WTC11 (cell line): ENCODE measurements at regions not wholly inside any gene's neighbourhood (a gene's known extent, or its start where the extent isn't known, plus 50 kb on each side); places are given as distances from the start of the nearest gene placed in this dataset.

Source experiments
- ATAC-seq: fragments of 200-7000 bp; cut with Tn5 transposase; 2 replicates; pipeline ENCODE4 v1.10.0; 2021; ENCODE audit warnings: mild to moderate bottlenecking, moderate library complexity
- CTCF ChIA-PET: fragments of 300-600 bp; sonication (Branson Sonifier 250); formaldehyde crosslinking; loops from one replicate; lab custom pipeline; 2021; ENCODE audit warnings: antibody characterized with exemption; lab: Charles Lee
- POLR2A ChIA-PET: fragments of 350-600 bp; sonication (Branson Sonifier 250); formaldehyde crosslinking; loops from one replicate; lab custom pipeline; 2021; ENCODE audit warnings: antibody characterized with exemption; lab: Charles Lee
- DNase-seq: peaks from one replicate; pipeline ENCODE4 v3.0.0; 2021; ENCODE audit warnings: low spot score
- H3K27ac Mint-ChIP-seq: 2 replicates; pipeline ENCODE4 v1.8.0; 2021; ENCODE audit warnings: mixed read lengths
- H3K27me3 Mint-ChIP-seq: 2 replicates; pipeline ENCODE4 v1.8.0; 2021; ENCODE audit warnings: low read depth, mild to moderate bottlenecking, moderate library complexity, mixed read lengths
- H3K36me3 Mint-ChIP-seq: 2 replicates; pipeline ENCODE4 v1.8.0; 2021; ENCODE audit warnings: mixed read lengths
- H3K4me1 Mint-ChIP-seq: 2 replicates; pipeline ENCODE4 v1.8.0; 2022; ENCODE audit warnings: mixed read lengths
- H3K4me3 Mint-ChIP-seq: 2 replicates; pipeline ENCODE4 v1.8.0; 2021; ENCODE audit warnings: mild to moderate bottlenecking, moderate library complexity, mixed read lengths
- H3K9me3 Mint-ChIP-seq: 2 replicates; pipeline ENCODE4 v1.8.0; 2021; ENCODE audit warnings: mixed read lengths
- ELF4 ChIP-seq: sonication (generic); formaldehyde crosslinking; IDR thresholded peaks from 2 replicates; pipeline ENCODE4 v1.8.1; 2022; ENCODE audit warnings: low read depth, mild to moderate bottlenecking, moderate library complexity, missing genetic modification reagents
- ERG ChIP-seq: fragments of 250-450 bp; sonication (Bioruptor Pico); IDR thresholded peaks from 2 replicates; pipeline ENCODE4 v1.8.0; 2021; ENCODE audit warnings: mild to moderate bottlenecking
- ESRRA ChIP-seq: sonication (generic); formaldehyde crosslinking; IDR thresholded peaks from 2 replicates; pipeline ENCODE4 v1.8.1; 2022; ENCODE audit warnings: mild to moderate bottlenecking, missing genetic modification reagents, borderline replicate concordance
- FOXP1 ChIP-seq: sonication (generic); formaldehyde crosslinking; IDR thresholded peaks from 2 replicates; pipeline ENCODE4 v1.8.0; 2022; ENCODE audit warnings: missing genetic modification reagents, mild to moderate bottlenecking, moderate library complexity, borderline replicate concordance
- GTF2I ChIP-seq: fragments of 250-450 bp; sonication (Bioruptor Pico); conservative IDR thresholded peaks from 2 replicates; pipeline ENCODE4 v1.4.0; 2021; ENCODE audit warnings: mild to moderate bottlenecking
- HMGA2 ChIP-seq: fragments of 250-450 bp; sonication (Bioruptor Pico); IDR thresholded peaks from 2 replicates; pipeline ENCODE4 v1.4.0; 2021; ENCODE audit warnings: mild to moderate bottlenecking, moderate library complexity
- JAZF1 ChIP-seq: fragments of 250-450 bp; sonication (Bioruptor Pico); IDR thresholded peaks from 2 replicates; pipeline ENCODE4 v1.9.0; 2021; ENCODE audit warnings: moderate library complexity, mild to moderate bottlenecking, inconsistent platforms
- OVOL2 ChIP-seq: fragments of 250-450 bp; sonication (Bioruptor Pico); IDR thresholded peaks from 2 replicates; pipeline ENCODE4 v1.9.0; 2021; ENCODE audit warnings: mild to moderate bottlenecking, borderline replicate concordance
- PRRX2 ChIP-seq: fragments of 250-450 bp; sonication (Bioruptor Pico); IDR thresholded peaks from 2 replicates; pipeline ENCODE4 v1.8.0; 2021; ENCODE audit warnings: mild to moderate bottlenecking
- SOX15 ChIP-seq: fragments of 250-450 bp; sonication (Bioruptor Pico); IDR thresholded peaks from 2 replicates; pipeline ENCODE4 v1.9.0; 2021; ENCODE audit warnings: mild to moderate bottlenecking
- TCF7 ChIP-seq: sonication (generic); formaldehyde crosslinking; IDR thresholded peaks from 2 replicates; pipeline ENCODE4 v1.8.0; 2022; ENCODE audit warnings: mild to moderate bottlenecking, low read depth, missing genetic modification reagents, moderate library complexity
- ZNF671 ChIP-seq: fragments of 250-450 bp; sonication (Bioruptor Pico); IDR thresholded peaks from 2 replicates; pipeline ENCODE4 v1.8.0; 2021; ENCODE audit warnings: mild to moderate bottlenecking
- TF ChIP-seq, protein P1 (sequence below): fragments of 250-450 bp; sonication (Bioruptor Pico); IDR thresholded peaks from 2 replicates; pipeline ENCODE4 v1.9.0; 2021; ENCODE audit warnings: mild to moderate bottlenecking, borderline replicate concordance
- TF ChIP-seq, protein P2 (sequence below): sonication (generic); formaldehyde crosslinking; IDR thresholded peaks from 2 replicates; pipeline ENCODE4 v1.8.1; 2022; ENCODE audit warnings: low read depth, mild to moderate bottlenecking, moderate library complexity, missing genetic modification reagents, borderline replicate concordance
- TF ChIP-seq, protein P3 (sequence below): fragments of 250-450 bp; sonication (Bioruptor Pico); conservative IDR thresholded peaks from 2 replicates; pipeline ENCODE4 v1.9.0; 2021; ENCODE audit warnings: mild to moderate bottlenecking
- TF ChIP-seq, protein P4 (sequence below): fragments of 250-450 bp; sonication (Bioruptor Pico); IDR thresholded peaks from 2 replicates; pipeline ENCODE4 v1.9.0; 2021; ENCODE audit warnings: mild to moderate bottlenecking
- TF ChIP-seq, protein P5 (sequence below): sonication (generic); formaldehyde crosslinking; IDR thresholded peaks from 2 replicates; pipeline ENCODE4 v1.8.1; 2023; ENCODE audit warnings: mild to moderate bottlenecking, moderate library complexity, missing genetic modification reagents
- TF ChIP-seq, protein P6 (sequence below): sonication (generic); formaldehyde crosslinking; IDR thresholded peaks from 2 replicates; pipeline ENCODE4 v1.8.0; 2022; ENCODE audit warnings: mild to moderate bottlenecking, missing genetic modification reagents

- no peak for ATAC-seq
Observed at GRCh38 chr7:17131983-17132655, 166.3 kb upstream of the AHR start.

GRCh38 chr7:17132726-17133125 is 165.7 kb upstream of the AHR start:
- CTCF ChIA-PET: no interaction called here
- peaks cover 6% of the 10 kb centered on the region; the same call in 1 of the 2 replicates for H3K4me1 Mint-ChIP-seq
- H3K27me3 Mint-ChIP-seq: no peaks in the 10 kb centered on the region
- no peak overlapping the region for H3K4me3 Mint-ChIP-seq
- H3K9me3 Mint-ChIP-seq: no peaks in the 10 kb centered on the region
- DNase-seq (no peak), ATAC-seq (no peak)
- TF ChIP-seq, protein P1, sequence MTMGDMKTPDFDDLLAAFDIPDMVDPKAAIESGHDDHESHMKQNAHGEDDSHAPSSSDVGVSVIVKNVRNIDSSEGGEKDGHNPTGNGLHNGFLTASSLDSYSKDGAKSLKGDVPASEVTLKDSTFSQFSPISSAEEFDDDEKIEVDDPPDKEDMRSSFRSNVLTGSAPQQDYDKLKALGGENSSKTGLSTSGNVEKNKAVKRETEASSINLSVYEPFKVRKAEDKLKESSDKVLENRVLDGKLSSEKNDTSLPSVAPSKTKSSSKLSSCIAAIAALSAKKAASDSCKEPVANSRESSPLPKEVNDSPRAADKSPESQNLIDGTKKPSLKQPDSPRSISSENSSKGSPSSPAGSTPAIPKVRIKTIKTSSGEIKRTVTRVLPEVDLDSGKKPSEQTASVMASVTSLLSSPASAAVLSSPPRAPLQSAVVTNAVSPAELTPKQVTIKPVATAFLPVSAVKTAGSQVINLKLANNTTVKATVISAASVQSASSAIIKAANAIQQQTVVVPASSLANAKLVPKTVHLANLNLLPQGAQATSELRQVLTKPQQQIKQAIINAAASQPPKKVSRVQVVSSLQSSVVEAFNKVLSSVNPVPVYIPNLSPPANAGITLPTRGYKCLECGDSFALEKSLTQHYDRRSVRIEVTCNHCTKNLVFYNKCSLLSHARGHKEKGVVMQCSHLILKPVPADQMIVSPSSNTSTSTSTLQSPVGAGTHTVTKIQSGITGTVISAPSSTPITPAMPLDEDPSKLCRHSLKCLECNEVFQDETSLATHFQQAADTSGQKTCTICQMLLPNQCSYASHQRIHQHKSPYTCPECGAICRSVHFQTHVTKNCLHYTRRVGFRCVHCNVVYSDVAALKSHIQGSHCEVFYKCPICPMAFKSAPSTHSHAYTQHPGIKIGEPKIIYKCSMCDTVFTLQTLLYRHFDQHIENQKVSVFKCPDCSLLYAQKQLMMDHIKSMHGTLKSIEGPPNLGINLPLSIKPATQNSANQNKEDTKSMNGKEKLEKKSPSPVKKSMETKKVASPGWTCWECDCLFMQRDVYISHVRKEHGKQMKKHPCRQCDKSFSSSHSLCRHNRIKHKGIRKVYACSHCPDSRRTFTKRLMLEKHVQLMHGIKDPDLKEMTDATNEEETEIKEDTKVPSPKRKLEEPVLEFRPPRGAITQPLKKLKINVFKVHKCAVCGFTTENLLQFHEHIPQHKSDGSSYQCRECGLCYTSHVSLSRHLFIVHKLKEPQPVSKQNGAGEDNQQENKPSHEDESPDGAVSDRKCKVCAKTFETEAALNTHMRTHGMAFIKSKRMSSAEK (CRISPR knock-in tag): no peak
- no peak overlapping the region for H3K27ac Mint-ChIP-seq
- H3K36me3 Mint-ChIP-seq: no peaks in the 10 kb centered on the region
- POLR2A ChIA-PET: no interaction called here

More at GRCh38 chr7:17131983-17132655, 166.3 kb upstream of the AHR start:
- Mint-ChIP-seq H3K4me1 (peaks cover 6% of the 10 kb centered on the region; the same call in 1 of the 2 replicates), H3K36me3 (no peaks in the 10 kb centered on the region), H3K9me3 (no peaks in the 10 kb centered on the region), H3K27me3 (no peaks in the 10 kb centered on the region), H3K27ac (no peak overlapping the region), H3K4me3 (no peak overlapping the region)
- CTCF ChIA-PET: interaction anchor here (1.0 kb wide), 1 partner anchor 123 kb away, joined by 3 read pairs; no protein-coding TSS in a partner anchor
- POLR2A ChIA-PET: no interaction called here
- TF ChIP-seq ELF4 (CRISPR knock-in tag) (no peak), JAZF1 (CRISPR knock-in tag) (no peak), HMGA2 (CRISPR knock-in tag) (no peak), PRRX2 (CRISPR knock-in tag) (no peak), FOXP1 (CRISPR knock-in tag) (no peak), ESRRA (CRISPR knock-in tag) (no peak), ZNF671 (CRISPR knock-in tag) (no peak), OVOL2 (CRISPR knock-in tag) (no peak), ERG (CRISPR knock-in tag) (no peak), TCF7 (CRISPR knock-in tag) (no peak), SOX15 (CRISPR knock-in tag) (no peak), GTF2I (CRISPR knock-in tag) (no peak)
- TF ChIP-seq, protein P2, sequence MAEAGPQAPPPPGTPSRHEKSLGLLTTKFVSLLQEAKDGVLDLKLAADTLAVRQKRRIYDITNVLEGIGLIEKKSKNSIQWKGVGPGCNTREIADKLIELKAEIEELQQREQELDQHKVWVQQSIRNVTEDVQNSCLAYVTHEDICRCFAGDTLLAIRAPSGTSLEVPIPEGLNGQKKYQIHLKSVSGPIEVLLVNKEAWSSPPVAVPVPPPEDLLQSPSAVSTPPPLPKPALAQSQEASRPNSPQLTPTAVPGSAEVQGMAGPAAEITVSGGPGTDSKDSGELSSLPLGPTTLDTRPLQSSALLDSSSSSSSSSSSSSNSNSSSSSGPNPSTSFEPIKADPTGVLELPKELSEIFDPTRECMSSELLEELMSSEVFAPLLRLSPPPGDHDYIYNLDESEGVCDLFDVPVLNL: no peak
- TF ChIP-seq, protein P3, sequence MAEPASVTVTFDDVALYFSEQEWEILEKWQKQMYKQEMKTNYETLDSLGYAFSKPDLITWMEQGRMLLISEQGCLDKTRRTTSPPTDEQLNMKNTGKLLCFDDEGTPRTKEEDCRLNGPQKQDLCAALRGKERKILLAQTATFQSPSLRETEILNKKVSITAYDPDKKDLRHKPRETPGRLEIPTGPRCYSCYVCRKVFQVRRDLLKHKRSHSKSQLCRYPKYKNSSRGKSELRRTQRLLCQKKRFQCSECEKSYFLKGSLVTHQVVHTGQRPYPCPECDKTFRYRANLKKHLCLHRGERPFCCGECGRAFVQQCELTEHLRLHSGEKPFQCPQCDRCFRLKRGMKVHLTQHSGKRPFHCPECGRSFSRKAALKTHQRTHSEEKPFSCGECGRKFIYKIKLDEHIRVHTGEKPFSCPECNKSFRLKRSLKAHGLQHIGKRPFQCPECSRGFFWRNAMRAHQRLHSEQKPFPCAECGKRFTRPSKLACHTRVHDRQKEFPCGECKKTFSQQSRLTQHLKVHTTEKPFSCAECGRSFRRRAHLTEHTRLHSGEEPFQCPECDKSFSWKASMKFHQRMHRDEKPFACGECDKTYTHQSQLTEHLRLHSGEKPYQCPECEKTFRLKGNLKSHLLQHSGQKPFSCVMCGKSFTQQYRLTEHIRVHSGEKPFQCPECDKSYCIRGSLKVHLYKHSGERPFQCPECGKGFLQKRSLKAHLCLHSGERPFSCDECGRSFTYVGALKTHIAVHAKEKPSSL (CRISPR knock-in tag): no peak
- TF ChIP-seq, protein P4, sequence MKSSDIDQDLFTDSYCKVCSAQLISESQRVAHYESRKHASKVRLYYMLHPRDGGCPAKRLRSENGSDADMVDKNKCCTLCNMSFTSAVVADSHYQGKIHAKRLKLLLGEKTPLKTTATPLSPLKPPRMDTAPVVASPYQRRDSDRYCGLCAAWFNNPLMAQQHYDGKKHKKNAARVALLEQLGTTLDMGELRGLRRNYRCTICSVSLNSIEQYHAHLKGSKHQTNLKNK (CRISPR knock-in tag): no peak
- TF ChIP-seq, protein P5, sequence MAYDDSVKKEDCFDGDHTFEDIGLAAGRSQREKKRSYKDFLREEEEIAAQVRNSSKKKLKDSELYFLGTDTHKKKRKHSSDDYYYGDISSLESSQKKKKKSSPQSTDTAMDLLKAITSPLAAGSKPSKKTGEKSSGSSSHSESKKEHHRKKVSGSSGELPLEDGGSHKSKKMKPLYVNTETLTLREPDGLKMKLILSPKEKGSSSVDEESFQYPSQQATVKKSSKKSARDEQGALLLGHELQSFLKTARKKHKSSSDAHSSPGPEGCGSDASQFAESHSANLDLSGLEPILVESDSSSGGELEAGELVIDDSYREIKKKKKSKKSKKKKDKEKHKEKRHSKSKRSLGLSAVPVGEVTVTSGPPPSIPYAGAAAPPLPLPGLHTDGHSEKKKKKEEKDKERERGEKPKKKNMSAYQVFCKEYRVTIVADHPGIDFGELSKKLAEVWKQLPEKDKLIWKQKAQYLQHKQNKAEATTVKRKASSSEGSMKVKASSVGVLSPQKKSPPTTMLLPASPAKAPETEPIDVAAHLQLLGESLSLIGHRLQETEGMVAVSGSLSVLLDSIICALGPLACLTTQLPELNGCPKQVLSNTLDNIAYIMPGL (CRISPR knock-in tag): no peak
- TF ChIP-seq, protein P6, sequence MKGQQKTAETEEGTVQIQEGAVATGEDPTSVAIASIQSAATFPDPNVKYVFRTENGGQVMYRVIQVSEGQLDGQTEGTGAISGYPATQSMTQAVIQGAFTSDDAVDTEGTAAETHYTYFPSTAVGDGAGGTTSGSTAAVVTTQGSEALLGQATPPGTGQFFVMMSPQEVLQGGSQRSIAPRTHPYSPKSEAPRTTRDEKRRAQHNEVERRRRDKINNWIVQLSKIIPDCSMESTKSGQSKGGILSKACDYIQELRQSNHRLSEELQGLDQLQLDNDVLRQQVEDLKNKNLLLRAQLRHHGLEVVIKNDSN (CRISPR knock-in tag): no peak
- DNase-seq: no peak
